Upper lobe of right lung (tissue), 1 donor: ENCODE measurements at regions not wholly inside any gene's neighbourhood (a gene's known extent, or its start where the extent isn't known, plus 50 kb on each side); places are given as distances from the start of the nearest gene placed in this dataset.
A peak's percentile ranks its signal among the peaks of the same experiment; 100 is the strongest.

Experiments
- ATAC-seq: fragments of 200-7000 bp; cut with Tn5 transposase; one replicate; pipeline ENCODE4 v1.9.1; 2020; ENCODE audit warnings: mild to moderate bottlenecking, moderate library complexity
- DNase-seq: peaks from one replicate; pipeline ENCODE4 v3.0.0-alpha.2; 2020
- H3K27ac ChIP-seq: fragments of 200-600 bp; one replicate; pipeline ENCODE4 v1.8.0; 2022
- H3K27me3 ChIP-seq: fragments of 200-600 bp; one replicate; pipeline ENCODE4 v1.8.0; 2022; ENCODE audit warnings: mild to moderate bottlenecking
- H3K36me3 ChIP-seq: fragments of 200-600 bp; one replicate; pipeline ENCODE4 v1.8.0; 2022
- H3K4me1 ChIP-seq: fragments of 200-600 bp; one replicate; pipeline ENCODE4 v1.8.0; 2022
- H3K4me3 ChIP-seq: fragments of 200-600 bp; one replicate; pipeline ENCODE4 v1.8.0; 2022; ENCODE audit warnings: mild to moderate bottlenecking
- H3K9me3 ChIP-seq: fragments of 200-600 bp; one replicate; pipeline ENCODE4 v1.8.0; 2022
- intact Hi-C: fragments of 100-400 bp; cut with DNase I; formaldehyde crosslinking; loops from one replicate; pipeline ENCODE4 v1.11.0; 2022
- TF ChIP-seq, protein P1 (sequence below): fragments of 200-600 bp; IDR thresholded peaks from one replicate; pipeline ENCODE4 v1.8.0; 2022; ENCODE audit warnings: antibody characterized with exemption
- donor health status: DM: no; HTN: yes; CAD: no; lungs with severe emphysema.

DNA sequence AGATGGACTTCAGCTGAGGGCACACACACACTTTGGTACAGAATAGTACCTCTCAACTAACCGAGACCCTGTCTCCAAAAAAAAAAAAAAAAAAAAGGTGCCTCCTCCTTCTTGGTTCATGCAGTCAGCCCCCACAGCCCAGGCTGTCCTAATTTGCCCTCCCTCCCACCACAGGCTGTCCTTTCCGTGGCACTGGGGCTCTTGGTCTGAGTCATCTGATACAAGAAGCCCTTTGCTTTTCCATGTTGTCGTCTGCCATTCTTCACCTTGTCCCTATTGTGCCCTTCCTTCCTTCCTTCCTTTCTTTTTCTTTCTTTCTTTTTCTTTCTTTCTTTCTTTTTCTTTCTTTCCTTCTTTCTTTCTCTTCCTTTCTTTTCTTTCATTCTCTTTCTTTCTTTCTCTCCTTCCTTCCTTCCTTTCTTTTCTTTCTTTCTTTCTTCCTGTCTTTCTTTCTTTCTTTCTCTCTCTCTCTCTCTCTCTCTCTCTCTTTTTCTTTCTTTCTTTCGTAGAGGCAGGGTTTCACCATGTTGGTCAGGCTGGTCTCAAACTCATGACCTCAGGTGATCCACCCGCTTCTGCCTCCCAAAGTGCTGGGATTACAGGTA, 96.0 kb upstream of the IKZF1 start:
- intact Hi-C loops, result no loop called here
- Histone ChIP-seq H3K27ac (no peak overlapping the region), H3K36me3 (no peaks in the 10 kb centered on the region), H3K27me3 (no peaks in the 10 kb centered on the region), H3K9me3 (no peaks in the 10 kb centered on the region), H3K4me3 (no peak overlapping the region), H3K4me1 (no peaks in the 10 kb centered on the region)
- TF ChIP-seq, protein P1, sequence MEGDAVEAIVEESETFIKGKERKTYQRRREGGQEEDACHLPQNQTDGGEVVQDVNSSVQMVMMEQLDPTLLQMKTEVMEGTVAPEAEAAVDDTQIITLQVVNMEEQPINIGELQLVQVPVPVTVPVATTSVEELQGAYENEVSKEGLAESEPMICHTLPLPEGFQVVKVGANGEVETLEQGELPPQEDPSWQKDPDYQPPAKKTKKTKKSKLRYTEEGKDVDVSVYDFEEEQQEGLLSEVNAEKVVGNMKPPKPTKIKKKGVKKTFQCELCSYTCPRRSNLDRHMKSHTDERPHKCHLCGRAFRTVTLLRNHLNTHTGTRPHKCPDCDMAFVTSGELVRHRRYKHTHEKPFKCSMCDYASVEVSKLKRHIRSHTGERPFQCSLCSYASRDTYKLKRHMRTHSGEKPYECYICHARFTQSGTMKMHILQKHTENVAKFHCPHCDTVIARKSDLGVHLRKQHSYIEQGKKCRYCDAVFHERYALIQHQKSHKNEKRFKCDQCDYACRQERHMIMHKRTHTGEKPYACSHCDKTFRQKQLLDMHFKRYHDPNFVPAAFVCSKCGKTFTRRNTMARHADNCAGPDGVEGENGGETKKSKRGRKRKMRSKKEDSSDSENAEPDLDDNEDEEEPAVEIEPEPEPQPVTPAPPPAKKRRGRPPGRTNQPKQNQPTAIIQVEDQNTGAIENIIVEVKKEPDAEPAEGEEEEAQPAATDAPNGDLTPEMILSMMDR, result no peak
- DNase-seq (no peak), ATAC-seq (no peak)

DNA sequence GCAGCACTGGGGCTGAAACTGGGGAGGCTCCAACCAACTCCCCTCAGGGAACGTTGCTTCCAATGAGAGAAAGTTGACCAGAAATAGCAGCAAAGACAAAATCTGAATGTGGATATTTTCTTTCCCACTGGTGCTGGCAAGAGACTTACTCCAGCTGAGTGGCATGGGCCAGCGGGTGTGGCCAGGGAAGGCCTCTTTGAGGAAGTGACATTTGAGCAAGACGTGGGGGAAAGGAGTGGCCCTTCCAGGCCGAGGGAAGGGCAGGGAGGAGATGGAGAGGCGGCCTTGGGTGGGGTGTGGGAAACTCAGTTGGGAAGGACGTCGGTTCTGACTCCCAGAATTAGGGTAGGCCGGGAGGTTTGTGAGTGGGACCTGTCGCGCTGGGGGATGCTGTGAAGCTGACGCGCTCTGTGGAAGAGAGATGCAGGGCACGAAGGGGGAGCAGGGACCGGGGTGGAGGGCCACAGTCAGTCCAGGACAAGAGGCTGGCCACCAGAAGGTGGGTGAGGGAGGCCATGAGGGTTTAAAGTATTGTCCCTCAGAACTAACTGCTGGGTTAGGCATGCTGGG, 96.7 kb upstream of the IKZF1 start:
- Histone ChIP-seq H3K27ac (no peak overlapping the region), H3K36me3 (no peaks in the 10 kb centered on the region), H3K4me1 (no peaks in the 10 kb centered on the region), H3K27me3 (no peaks in the 10 kb centered on the region), H3K4me3 (no peak overlapping the region), H3K9me3 (no peaks in the 10 kb centered on the region)
- TF ChIP-seq, protein P1, result no peak
- intact Hi-C loops, result no loop called here
- peak; percentile 72 for ATAC-seq
- peak; percentile 77 for DNase-seq

DNA sequence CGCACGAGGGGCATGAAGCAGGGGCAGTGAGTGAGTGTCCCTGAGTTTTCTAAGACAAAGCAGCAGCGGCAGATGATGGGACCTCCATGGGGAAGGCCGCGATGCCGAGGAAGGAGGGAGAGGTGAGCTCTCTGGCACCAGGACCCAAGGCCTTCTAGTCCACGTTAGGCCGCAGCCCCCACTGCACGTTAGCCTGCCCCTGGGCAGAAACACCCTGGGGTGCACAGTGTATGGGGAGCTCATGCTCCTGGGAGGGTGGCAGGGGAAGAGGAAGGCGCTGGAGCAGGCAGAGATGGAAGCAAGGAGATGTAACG, 97.3 kb upstream of the IKZF1 start:
- no peak overlapping the region for H3K4me3 ChIP-seq
- no peaks in the 10 kb centered on the region for H3K36me3 ChIP-seq
- TF ChIP-seq, protein P1, result no peak
- H3K9me3 ChIP-seq, result no peaks in the 10 kb centered on the region
- intact Hi-C loops, result no loop called here
- H3K4me1 ChIP-seq, result no peaks in the 10 kb centered on the region
- ATAC-seq, result no peak
- H3K27me3 ChIP-seq, result no peaks in the 10 kb centered on the region
- no peak for DNase-seq
- H3K27ac ChIP-seq, result no peak overlapping the region

DNA sequence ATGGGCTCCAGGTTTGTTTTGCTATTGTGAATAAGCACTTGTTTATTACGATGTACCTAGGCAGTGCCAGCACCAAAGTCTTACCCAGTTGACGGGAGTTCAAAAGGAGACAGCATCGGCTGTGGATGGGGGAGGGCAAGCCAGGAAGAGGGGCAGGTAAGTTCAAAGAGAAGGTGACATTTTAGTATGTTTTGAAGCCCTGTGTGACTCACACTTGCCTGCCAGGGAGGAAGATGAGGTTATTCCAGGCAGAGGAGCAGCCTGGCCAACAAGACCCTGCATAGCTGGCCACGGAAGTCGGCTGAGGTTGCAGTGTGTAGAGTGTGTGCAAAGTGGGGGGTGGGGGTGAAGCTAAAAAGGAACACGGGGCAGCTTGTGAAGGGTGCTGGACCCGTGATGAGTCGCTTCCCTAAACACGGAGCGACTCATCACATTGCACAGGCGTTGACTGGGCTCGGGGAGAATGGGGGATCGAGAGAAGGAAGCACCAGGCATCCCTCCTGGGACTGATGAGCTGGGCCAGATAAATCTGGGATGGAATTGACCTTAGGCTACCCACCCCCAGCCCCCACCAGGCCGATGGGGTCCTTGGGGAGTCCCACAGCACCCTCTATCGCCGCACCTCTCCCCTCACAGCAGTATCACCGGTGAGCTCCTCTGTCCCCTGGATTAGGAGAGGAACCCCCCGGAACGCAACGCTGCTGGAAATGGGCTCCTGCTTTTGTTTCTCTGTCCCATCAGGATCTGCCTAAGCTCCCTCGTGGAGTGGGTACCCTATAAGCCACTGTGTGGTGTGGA, 97.9 kb upstream of the IKZF1 start:
- Histone ChIP-seq H3K9me3 (no peaks in the 10 kb centered on the region), H3K27me3 (no peaks in the 10 kb centered on the region), H3K4me3 (no peak overlapping the region), H3K36me3 (no peaks in the 10 kb centered on the region), H3K4me1 (no peaks in the 10 kb centered on the region), H3K27ac (no peak overlapping the region)
- ATAC-seq (peak; percentile 52), DNase-seq (no peak)
- intact Hi-C loops, result no loop called here
- TF ChIP-seq, protein P1, result no peak

DNA sequence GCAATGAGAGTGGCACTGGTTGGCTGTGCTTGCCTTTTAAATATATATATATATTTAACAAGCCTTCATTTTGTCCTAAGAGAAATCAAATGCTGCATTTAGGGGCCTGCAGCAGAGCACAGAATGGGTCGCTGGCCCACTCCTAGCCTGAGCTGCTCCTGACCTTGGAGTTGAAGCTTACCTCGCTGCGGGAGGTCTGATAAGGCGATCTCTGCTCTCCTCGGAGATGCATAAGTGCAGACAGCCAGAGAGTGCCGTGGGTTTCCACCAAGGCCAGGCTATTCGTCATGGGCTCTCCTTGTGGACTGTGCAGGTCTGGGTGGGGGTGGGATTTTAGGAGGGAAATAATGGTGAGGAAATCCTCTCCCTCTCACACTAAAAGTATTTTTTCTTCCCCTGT, 99.5 kb upstream of the IKZF1 start:
- no peak for ATAC-seq
- no peaks in the 10 kb centered on the region for H3K9me3 ChIP-seq
- no peaks in the 10 kb centered on the region for H3K36me3 ChIP-seq
- intact Hi-C loops, result no loop called here
- H3K27me3 ChIP-seq, result no peaks in the 10 kb centered on the region
- no peaks in the 10 kb centered on the region for H3K4me1 ChIP-seq
- H3K27ac ChIP-seq, result no peak overlapping the region
- TF ChIP-seq, protein P1, result no peak
- DNase-seq, result no peak
- no peak overlapping the region for H3K4me3 ChIP-seq
